ENCODE measurements at regions not wholly inside any gene's neighbourhood (a gene's known extent, or its start where the extent isn't known, plus 50 kb on each side); places are given as distances from the start of the nearest gene placed in this dataset.

DNA sequence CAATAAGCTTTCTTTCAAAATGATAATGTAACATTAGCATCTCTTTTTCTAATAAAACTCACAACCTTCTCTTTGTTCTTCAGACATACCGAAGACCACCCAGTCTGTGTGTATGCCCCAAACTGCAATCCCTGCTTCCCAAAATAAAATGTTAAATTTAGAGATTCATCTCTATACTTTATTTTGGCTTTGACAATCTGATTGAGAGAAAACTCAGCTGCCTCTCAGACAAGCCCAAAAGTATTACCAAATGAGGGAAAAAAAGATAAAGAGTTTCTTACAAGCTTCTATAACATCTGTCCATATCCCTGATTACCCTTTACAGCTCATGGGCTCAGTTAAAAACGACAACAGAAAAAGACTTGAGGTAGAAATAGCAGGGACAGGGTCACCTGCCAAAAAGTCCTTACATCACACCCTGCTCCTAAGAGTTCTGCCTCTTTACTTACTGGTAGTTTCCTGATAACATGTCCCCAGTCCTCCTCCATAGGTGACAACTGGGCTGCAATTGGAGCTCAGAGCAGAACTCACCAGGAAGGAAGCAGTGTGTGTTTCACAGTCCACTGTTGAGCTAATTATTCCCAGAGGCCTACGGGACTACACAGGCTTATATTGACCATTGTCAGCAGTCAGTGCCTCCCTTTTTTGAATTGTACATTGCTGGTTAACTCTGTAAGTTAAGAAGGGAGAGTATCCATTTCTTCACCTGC is 70.9 kb upstream of the FAM9C start:
- no peaks in the 10 kb centered on the region for H3K36me3 ChIP-seq (ENCODE audit: control insufficient read depth, insufficient read depth, low read length)
- no peaks in the 10 kb centered on the region for H3K27me3 ChIP-seq (ENCODE audit: control insufficient read depth, insufficient read depth, low read length)

GRCh38 chrX:13112499-13112898 is 68.1 kb upstream of the FAM9C start:
- H3K4me3 ChIP-seq (ENCODE audit: low read depth, low read length), result no peak overlapping the region
- WGBS (ENCODE audit: insufficient coverage), result no CpG with 5 or more reads among the region's 1 CpG
- H3K36me3 ChIP-seq (ENCODE audit: control insufficient read depth, insufficient read depth, low read length), result no peaks in the 10 kb centered on the region
- H3K4me1 ChIP-seq (ENCODE audit: control insufficient read depth, insufficient read depth, low read length), result no peaks in the 10 kb centered on the region
- no peaks in the 10 kb centered on the region for H3K27me3 ChIP-seq (ENCODE audit: control insufficient read depth, insufficient read depth, low read length)
- H3K9me3 ChIP-seq (ENCODE audit: control insufficient read depth, insufficient read depth, low read length), result no peaks in the 10 kb centered on the region
- no peak overlapping the region for H3K27ac ChIP-seq (ENCODE audit: low read depth, low read length)
- no peak for DNase-seq (ENCODE audit: low read depth in 4 of 6, low spot score in 6 of 6)

More for the DNA sequence above, 70.9 kb upstream of the FAM9C start:
- H3K27ac ChIP-seq (ENCODE audit: low read depth, low read length), result no peak overlapping the region
- 80% methylated on average over 2 of the region's 3 CpGs for WGBS (ENCODE audit: insufficient coverage)
- H3K9me3 ChIP-seq (ENCODE audit: control insufficient read depth, insufficient read depth, low read length), result no peaks in the 10 kb centered on the region
- no peak overlapping the region for H3K4me3 ChIP-seq (ENCODE audit: low read depth, low read length)
- no peak for DNase-seq (ENCODE audit: low read depth in 4 of 6, low spot score in 6 of 6)
- no peaks in the 10 kb centered on the region for H3K4me1 ChIP-seq (ENCODE audit: control insufficient read depth, insufficient read depth, low read length)

GRCh38 chrX:13110433-13111324 is 66.3 kb upstream of the FAM9C start:
- Histone ChIP-seq H3K4me1 (ENCODE audit: control insufficient read depth, insufficient read depth, low read length) (no peaks in the 10 kb centered on the region), H3K27me3 (ENCODE audit: control insufficient read depth, insufficient read depth, low read length) (no peaks in the 10 kb centered on the region), H3K27ac (ENCODE audit: low read depth, low read length) (no peak overlapping the region), H3K9me3 (ENCODE audit: control insufficient read depth, insufficient read depth, low read length) (no peaks in the 10 kb centered on the region), H3K36me3 (ENCODE audit: control insufficient read depth, insufficient read depth, low read length) (no peaks in the 10 kb centered on the region), H3K4me3 (ENCODE audit: low read depth, low read length) (no peak overlapping the region)
- WGBS (ENCODE audit: insufficient coverage), result 60% methylated on average over 3 of the region's 10 CpGs
- no peak for DNase-seq (ENCODE audit: low read depth in 4 of 6, low spot score in 6 of 6)

DNA sequence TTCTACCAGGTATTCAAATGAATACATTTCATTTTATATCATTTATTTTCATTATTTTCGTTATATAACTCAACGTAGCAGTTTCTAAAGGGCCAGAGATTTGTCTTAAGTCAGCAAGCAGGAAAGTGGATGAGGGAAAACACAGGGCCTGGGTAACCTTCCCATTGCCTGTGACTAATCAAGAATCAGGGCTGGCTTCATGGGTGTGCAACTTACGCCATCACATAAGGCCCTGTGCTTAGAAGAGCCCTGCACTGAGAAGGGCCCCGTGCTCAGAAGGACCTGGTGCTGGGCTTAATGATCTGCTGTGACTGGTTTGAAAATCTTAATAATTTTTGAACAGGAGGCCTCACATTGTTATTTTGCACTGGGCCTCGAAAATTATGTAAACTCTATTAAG is 65.4 kb upstream of the FAM9C start:
- H3K9me3 ChIP-seq (ENCODE audit: control insufficient read depth, insufficient read depth, low read length), result no peaks in the 10 kb centered on the region
- DNase-seq (ENCODE audit: low read depth in 4 of 6, low spot score in 6 of 6), result no peak
- no peak overlapping the region for H3K4me3 ChIP-seq (ENCODE audit: low read depth, low read length)
- no peaks in the 10 kb centered on the region for H3K27me3 ChIP-seq (ENCODE audit: control insufficient read depth, insufficient read depth, low read length)
- no peaks in the 10 kb centered on the region for H3K4me1 ChIP-seq (ENCODE audit: control insufficient read depth, insufficient read depth, low read length)
- no peak overlapping the region for H3K27ac ChIP-seq (ENCODE audit: low read depth, low read length)
- no peaks in the 10 kb centered on the region for H3K36me3 ChIP-seq (ENCODE audit: control insufficient read depth, insufficient read depth, low read length)
- WGBS (ENCODE audit: insufficient coverage), result no CpG with 5 or more reads among the region's 5 CpGs

DNA sequence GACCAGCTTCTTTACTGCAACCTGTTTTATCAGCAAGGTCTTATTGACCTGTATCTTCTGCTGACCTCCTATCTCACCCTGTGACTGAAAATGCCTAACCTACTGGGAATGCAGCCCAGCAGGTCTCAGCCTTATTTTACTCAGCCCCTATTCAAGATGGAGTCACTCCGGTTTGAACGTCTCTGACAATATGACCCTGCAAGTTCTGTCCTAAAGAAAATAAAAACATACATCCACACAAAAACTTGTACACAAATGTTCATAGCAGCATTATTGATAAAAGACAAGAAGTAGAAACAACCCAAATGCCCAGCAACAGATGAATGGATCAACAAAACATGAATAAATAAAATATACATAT is 59.5 kb upstream of the FAM9C start:
- 90% methylated on average over 2 of the region's 2 CpGs for WGBS (ENCODE audit: insufficient coverage)
- Histone ChIP-seq H3K4me3 (ENCODE audit: low read depth, low read length) (no peak overlapping the region), H3K4me1 (ENCODE audit: control insufficient read depth, insufficient read depth, low read length) (no peaks in the 10 kb centered on the region), H3K27me3 (ENCODE audit: control insufficient read depth, insufficient read depth, low read length) (peaks cover 5% of the 10 kb centered on the region), H3K27ac (ENCODE audit: low read depth, low read length) (no peak overlapping the region), H3K36me3 (ENCODE audit: control insufficient read depth, insufficient read depth, low read length) (no peaks in the 10 kb centered on the region), H3K9me3 (ENCODE audit: control insufficient read depth, insufficient read depth, low read length) (no peaks in the 10 kb centered on the region)
- DNase-seq (ENCODE audit: low read depth in 4 of 6, low spot score in 6 of 6), result no peak

- peaks cover 5% of the 10 kb centered on the region for H3K27me3 ChIP-seq (ENCODE audit: control insufficient read depth, insufficient read depth, low read length)
- H3K9me3 ChIP-seq (ENCODE audit: control insufficient read depth, insufficient read depth, low read length), result no peaks in the 10 kb centered on the region
- no peak overlapping the region for H3K4me3 ChIP-seq (ENCODE audit: low read depth, low read length)
- WGBS (ENCODE audit: insufficient coverage), result 85% methylated on average over 4 of the region's 6 CpGs
- H3K36me3 ChIP-seq (ENCODE audit: control insufficient read depth, insufficient read depth, low read length), result no peaks in the 10 kb centered on the region
- DNase-seq (ENCODE audit: low read depth in 4 of 6, low spot score in 6 of 6), result no peak
- no peaks in the 10 kb centered on the region for H3K4me1 ChIP-seq (ENCODE audit: control insufficient read depth, insufficient read depth, low read length)
- H3K27ac ChIP-seq (ENCODE audit: low read depth, low read length), result no peak overlapping the region
Observed at GRCh38 chrX:13103188-13103913, 58.9 kb upstream of the FAM9C start.

DNA sequence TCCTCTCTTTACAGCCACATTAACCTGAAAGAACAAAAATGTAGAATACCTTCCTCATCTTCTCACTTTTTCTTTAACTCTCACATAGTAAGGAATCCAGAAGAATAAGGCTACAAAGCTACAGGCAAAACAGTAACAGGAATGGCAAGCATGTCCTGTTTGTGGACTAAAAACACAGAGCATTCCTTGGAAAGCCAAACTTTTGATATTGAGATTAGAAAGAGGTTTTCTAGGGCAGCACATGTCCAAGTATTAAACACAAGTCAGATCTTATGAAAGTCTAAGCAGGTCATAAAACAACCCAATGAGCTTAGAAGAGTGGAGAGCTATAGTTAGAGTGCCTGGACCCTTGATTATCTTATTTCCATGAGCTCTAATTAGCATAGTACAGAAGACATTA is 58.2 kb upstream of the FAM9C start:
- no peak for DNase-seq (ENCODE audit: low read depth in 4 of 6, low spot score in 6 of 6)
- Histone ChIP-seq H3K27me3 (ENCODE audit: control insufficient read depth, insufficient read depth, low read length) (peaks cover 5% of the 10 kb centered on the region), H3K4me3 (ENCODE audit: low read depth, low read length) (no peak overlapping the region), H3K27ac (ENCODE audit: low read depth, low read length) (no peak overlapping the region), H3K4me1 (ENCODE audit: control insufficient read depth, insufficient read depth, low read length) (no peaks in the 10 kb centered on the region), H3K9me3 (ENCODE audit: control insufficient read depth, insufficient read depth, low read length) (no peaks in the 10 kb centered on the region), H3K36me3 (ENCODE audit: control insufficient read depth, insufficient read depth, low read length) (no peaks in the 10 kb centered on the region)

DNA sequence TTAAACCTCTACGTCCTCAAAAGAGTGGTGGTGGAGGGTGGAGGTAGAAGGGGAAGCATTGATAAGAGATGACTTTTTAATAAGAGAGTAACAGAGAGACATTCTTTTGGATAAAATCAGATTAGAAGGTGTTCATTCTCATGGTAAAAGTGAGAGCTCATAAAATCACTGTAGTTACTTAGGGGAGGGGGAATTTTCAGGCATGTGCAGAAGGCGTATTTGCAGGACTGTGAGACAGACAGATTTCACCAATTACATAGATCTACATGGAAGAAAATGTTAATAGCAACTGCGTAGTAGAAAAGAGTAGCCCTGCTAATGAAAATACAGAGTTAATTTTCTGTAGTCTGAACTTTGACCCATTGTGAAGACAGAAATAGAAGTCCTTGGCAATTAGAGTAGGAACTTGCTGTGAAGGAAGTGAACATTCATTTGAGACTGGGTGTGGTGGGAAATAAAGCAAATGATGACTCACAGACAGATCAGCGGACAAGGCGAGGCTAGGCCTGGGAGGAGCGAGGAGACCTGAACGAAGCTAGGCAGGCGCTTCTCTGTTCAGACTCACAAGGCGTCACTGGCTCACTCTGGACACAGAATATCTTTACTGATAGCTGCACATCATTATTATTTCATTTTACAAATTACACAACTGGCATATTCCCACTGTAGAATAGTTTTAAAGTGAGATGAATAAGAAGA is 57.2 kb upstream of the FAM9C start:
- H3K27ac ChIP-seq (ENCODE audit: low read depth, low read length), result no peak overlapping the region
- H3K4me1 ChIP-seq (ENCODE audit: control insufficient read depth, insufficient read depth, low read length), result no peaks in the 10 kb centered on the region
- DNase-seq (ENCODE audit: low read depth in 4 of 6, low spot score in 6 of 6), result peak in 1 of 6 donors; percentile 42
- no peaks in the 10 kb centered on the region for H3K9me3 ChIP-seq (ENCODE audit: control insufficient read depth, insufficient read depth, low read length)
- peaks cover 5% of the 10 kb centered on the region for H3K27me3 ChIP-seq (ENCODE audit: control insufficient read depth, insufficient read depth, low read length)
- 93% methylated on average over 5 of the region's 9 CpGs for WGBS (ENCODE audit: insufficient coverage)
- H3K4me3 ChIP-seq (ENCODE audit: low read depth, low read length), result no peak overlapping the region
- no peaks in the 10 kb centered on the region for H3K36me3 ChIP-seq (ENCODE audit: control insufficient read depth, insufficient read depth, low read length)

GRCh38 chrX:13099121-13099520 is 54.7 kb upstream of the FAM9C start:
- no peaks in the 10 kb centered on the region for H3K36me3 ChIP-seq (ENCODE audit: control insufficient read depth, insufficient read depth, low read length)
- H3K27me3 ChIP-seq (ENCODE audit: control insufficient read depth, insufficient read depth, low read length), result peaks cover 3% of the 10 kb centered on the region
- no peaks in the 10 kb centered on the region for H3K9me3 ChIP-seq (ENCODE audit: control insufficient read depth, insufficient read depth, low read length)

More at GRCh38 chrX:13099121-13099520, 54.7 kb upstream of the FAM9C start:
- DNase-seq (ENCODE audit: low read depth in 4 of 6, low spot score in 6 of 6), result no peak
- Histone ChIP-seq H3K4me3 (ENCODE audit: low read depth, low read length) (no peak overlapping the region), H3K27ac (ENCODE audit: low read depth, low read length) (no peak overlapping the region), H3K4me1 (ENCODE audit: control insufficient read depth, insufficient read depth, low read length) (no peaks in the 10 kb centered on the region)

Data from spinal cord (tissue), 9 donors.